Kidney (tissue), 13 donors: ENCODE measurements at regions not wholly inside any gene's neighbourhood (a gene's known extent, or its start where the extent isn't known, plus 50 kb on each side); places are given as distances from the start of the nearest gene placed in this dataset.

Experiments
- DNase-seq, 5 donors: peaks; one replicate each; pipeline ENCODE4 v3.0.0-alpha.2; 2013 to 2020
- FAIRE-seq: peaks from 2 replicates; lab custom pipeline; 2012; peaks lifted over from hg19 to GRCh38; lab: Jason Lieb, UNC
- H3K27ac ChIP-seq, 2 donors: one replicate each; pipeline ENCODE4 v1.7.0; 2013; ENCODE audit warnings: low read depth in 2 of 2, low read length in 2 of 2, inconsistent platforms in 1 of 2
- H3K27me3 ChIP-seq: one replicate; pipeline ENCODE4 v1.7.1; 2013; ENCODE audit warnings: low read length, inconsistent platforms; ENCODE audit not compliant: control insufficient read depth, insufficient read depth
- H3K36me3 ChIP-seq, 3 donors: one replicate each; pipeline versions ENCODE4 v1.7.0 to v1.7.1; 2013; ENCODE audit warnings: low read length in 3 of 3, control low read depth in 1 of 3, inconsistent platforms in 1 of 3; ENCODE audit not compliant: insufficient read depth in 3 of 3, control insufficient read depth in 2 of 3
- H3K4me1 ChIP-seq, 3 donors: one replicate each; pipeline versions ENCODE4 v1.7.0 to v1.7.1; 2013; ENCODE audit warnings: low read length in 3 of 3, inconsistent platforms in 1 of 3, low read depth in 1 of 3; ENCODE audit not compliant: control insufficient read depth in 2 of 3, insufficient read depth in 2 of 3
- H3K4me3 ChIP-seq, 3 donors: one replicate each; pipeline versions ENCODE4 v1.7.0 to v1.8.1; 2013; ENCODE audit warnings: low read length in 3 of 3, control low read depth in 1 of 3, inconsistent platforms in 1 of 3
- H3K9ac ChIP-seq, 3 donors: one replicate each; pipeline versions ENCODE4 v1.7.0 to v1.7.1; 2013; ENCODE audit warnings: low read length in 3 of 3, control low read depth in 1 of 3, inconsistent platforms in 1 of 3
- H3K9me3 ChIP-seq, 3 donors: one replicate each; pipeline versions ENCODE4 v1.7.0 to v1.7.1; 2013; ENCODE audit warnings: low read length in 3 of 3, control low read depth in 1 of 3, inconsistent platforms in 1 of 3; ENCODE audit not compliant: control insufficient read depth in 2 of 3, insufficient read depth in 1 of 3
- intact Hi-C: fragments of 100-400 bp; cut with DNase I; formaldehyde crosslinking; loops from one replicate; pipeline ENCODE4 v1.11.1; 2022
- TF ChIP-seq, protein P1 (sequence below): IDR thresholded peaks from 3 replicates; pipeline ENCODE4 v1.5.1; 2012; ENCODE audit warnings: mild to moderate bottlenecking, moderate library complexity, borderline replicate concordance; ENCODE audit not compliant: insufficient read depth; ENCODE audit errors: extremely low read depth
- donor health status: control.
- donor health status: control.
- donor health status: control.
- donor health status: control.
- donor health status: control.
- donor health status: DM: yes; HTN: yes; CAD: no.
- donor health status: Normal renal cell carcinoma (clear cell type).

GRCh38 chr14:40623643-40624042, 983.0 kb upstream of the LRFN5 start:
- peaks cover 0 to 4% (median 0%) of the 10 kb centered on the region in 3 donors for H3K9me3 ChIP-seq
- TF ChIP-seq, protein P1, sequence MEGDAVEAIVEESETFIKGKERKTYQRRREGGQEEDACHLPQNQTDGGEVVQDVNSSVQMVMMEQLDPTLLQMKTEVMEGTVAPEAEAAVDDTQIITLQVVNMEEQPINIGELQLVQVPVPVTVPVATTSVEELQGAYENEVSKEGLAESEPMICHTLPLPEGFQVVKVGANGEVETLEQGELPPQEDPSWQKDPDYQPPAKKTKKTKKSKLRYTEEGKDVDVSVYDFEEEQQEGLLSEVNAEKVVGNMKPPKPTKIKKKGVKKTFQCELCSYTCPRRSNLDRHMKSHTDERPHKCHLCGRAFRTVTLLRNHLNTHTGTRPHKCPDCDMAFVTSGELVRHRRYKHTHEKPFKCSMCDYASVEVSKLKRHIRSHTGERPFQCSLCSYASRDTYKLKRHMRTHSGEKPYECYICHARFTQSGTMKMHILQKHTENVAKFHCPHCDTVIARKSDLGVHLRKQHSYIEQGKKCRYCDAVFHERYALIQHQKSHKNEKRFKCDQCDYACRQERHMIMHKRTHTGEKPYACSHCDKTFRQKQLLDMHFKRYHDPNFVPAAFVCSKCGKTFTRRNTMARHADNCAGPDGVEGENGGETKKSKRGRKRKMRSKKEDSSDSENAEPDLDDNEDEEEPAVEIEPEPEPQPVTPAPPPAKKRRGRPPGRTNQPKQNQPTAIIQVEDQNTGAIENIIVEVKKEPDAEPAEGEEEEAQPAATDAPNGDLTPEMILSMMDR = no peak
- DNase-seq (peak in 1 of 5 donors; percentile 7), FAIRE-seq (no peak)
- intact Hi-C loops = no loop called here
- no peak overlapping the region for H3K9ac ChIP-seq
- H3K4me1 ChIP-seq = no peaks in the 10 kb centered on the region
- no peaks in the 10 kb centered on the region for H3K36me3 ChIP-seq
- no peak overlapping the region for H3K4me3 ChIP-seq
- H3K27ac ChIP-seq = no peak overlapping the region
- H3K27me3 ChIP-seq = no peaks in the 10 kb centered on the region

DNA sequence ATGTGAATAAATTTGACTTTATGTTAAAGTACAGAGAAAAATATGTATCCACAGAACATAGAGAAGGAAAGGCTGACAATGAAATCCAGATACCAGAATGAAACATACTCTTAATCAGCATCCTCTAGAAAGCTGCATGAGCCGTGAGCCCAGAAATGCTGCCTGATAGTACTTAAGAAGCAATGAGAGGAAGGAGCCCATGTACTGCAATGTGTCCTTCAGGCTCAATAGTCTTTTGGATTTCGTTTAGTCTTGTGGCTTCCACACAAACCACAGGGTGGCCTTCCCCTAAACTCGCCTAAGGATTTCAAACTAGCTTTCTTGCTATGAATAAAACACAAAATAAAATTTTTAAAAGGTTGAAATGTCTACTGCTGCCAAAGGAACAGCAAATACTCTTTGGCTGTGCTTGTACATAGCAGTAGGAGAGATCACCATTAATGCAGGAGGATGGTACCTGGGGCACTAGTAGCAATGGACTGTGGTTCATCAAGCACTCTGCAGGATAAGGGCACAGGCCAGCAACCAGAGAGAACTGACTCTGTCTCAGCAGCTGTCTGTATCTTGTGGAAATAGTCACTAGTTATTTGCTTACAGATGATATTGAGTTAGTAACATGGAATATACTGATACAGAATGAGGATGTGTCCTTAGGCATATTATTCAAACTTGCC, 988.3 kb upstream of the LRFN5 start:
- H3K9me3 ChIP-seq = no peaks in the 10 kb centered on the region

GRCh38 chr14:40616579-40616978, 990.1 kb upstream of the LRFN5 start:
- no peaks in the 10 kb centered on the region for H3K27me3 ChIP-seq
- no peak overlapping the region for H3K4me3 ChIP-seq
- H3K9me3 ChIP-seq = no peaks in the 10 kb centered on the region
- no peaks in the 10 kb centered on the region for H3K4me1 ChIP-seq
- no peak overlapping the region for H3K9ac ChIP-seq
- no peaks in the 10 kb centered on the region for H3K36me3 ChIP-seq
- DNase-seq = no peak
- intact Hi-C loops = no loop called here
- H3K27ac ChIP-seq = no peak overlapping the region
- TF ChIP-seq, protein P1 = no peak
- FAIRE-seq = no peak

More for the DNA sequence above, 988.3 kb upstream of the LRFN5 start:
- H3K4me3 ChIP-seq = no peak overlapping the region
- H3K4me1 ChIP-seq = no peaks in the 10 kb centered on the region
- H3K36me3 ChIP-seq = no peaks in the 10 kb centered on the region
- intact Hi-C loops = no loop called here
- FAIRE-seq = no peak
- DNase-seq = no peak
- TF ChIP-seq, protein P1 = no peak
- H3K9ac ChIP-seq = no peak overlapping the region
- no peak overlapping the region for H3K27ac ChIP-seq
- H3K27me3 ChIP-seq = no peaks in the 10 kb centered on the region
